ENCODE measurements at regions not wholly inside any gene's neighbourhood (a gene's known extent, or its start where the extent isn't known, plus 50 kb on each side); places are given as distances from the start of the nearest gene placed in this dataset.
"Not testable (repeated sequence)": the region's sequence is repeated elsewhere in the genome, so short reads cannot be mapped to it uniquely, and the experiment has no call there.

- Mint-ChIP-seq H3K27ac (ENCODE audit: unreplicated experiment) (peak overlapping the region; percentile 8), H3K27me3 (ENCODE audit: low read depth, unreplicated experiment) (no peaks in the 10 kb centered on the region), H3K4me1 (ENCODE audit: low read depth, unreplicated experiment) (peaks cover 22% of the 10 kb centered on the region), H3K9me3 (ENCODE audit: unreplicated experiment) (no peaks in the 10 kb centered on the region), H3K4me3 (ENCODE audit: unreplicated experiment) (no peak overlapping the region), H3K36me3 (ENCODE audit: low read depth, unreplicated experiment) (peaks cover 3% of the 10 kb centered on the region)
- Histone ChIP-seq H3K9me3 (ENCODE audit: insufficient read depth, low read depth, low read length) (no peaks in the 10 kb centered on the region), H3K4me3 (ENCODE audit: insufficient read depth, low read depth, low read length) (no peak overlapping the region), H3K4me2 (ENCODE audit: low read length) (peak overlapping the region; percentile 67), H3K4me1 (ENCODE audit: insufficient read depth, low read length) (peaks cover 12% of the 10 kb centered on the region), H3K9ac (ENCODE audit: low read length) (no peak overlapping the region), H2AFZ (ENCODE audit: low read depth, low read length) (no peak overlapping the region), H3K27me3 (ENCODE audit: insufficient read depth, low read length) (no peaks in the 10 kb centered on the region), H3K27ac (ENCODE audit: low read depth, low read length) (peak overlapping the region; percentile 41), H3K36me3 (ENCODE audit: insufficient read depth, low read length) (no peaks in the 10 kb centered on the region), H3K79me2 (ENCODE audit: insufficient read depth, low read length) (no peaks in the 10 kb centered on the region), H4K20me1 (ENCODE audit: insufficient read depth, low read length) (no peaks in the 10 kb centered on the region)
- DNase-seq (ENCODE audit: low read depth) (peak; percentile 89), FAIRE-seq (no peak)
- TF ChIP-seq EZH2 (IDR thresholded peaks at IDR 0.05; ENCODE audit: insufficient read depth, low read length) (no peak), CTCF (IDR thresholded peaks at IDR 0.05; ENCODE audit: insufficient read depth, low read depth, low read length) (no peak)
Observed at GRCh38 chr7:65798111-65799075, 74.5 kb upstream of the VKORC1L1 start.

GRCh38 chr7:65800191-65800590 lies 72.7 kb upstream of the VKORC1L1 start:
- not testable (repeated sequence) for H4K20me1 ChIP-seq (ENCODE audit: insufficient read depth, low read length); H3K36me3 ChIP-seq (ENCODE audit: insufficient read depth, low read length); H2AFZ ChIP-seq (ENCODE audit: low read depth, low read length); H3K27ac ChIP-seq (ENCODE audit: low read depth, low read length); H3K9ac ChIP-seq (ENCODE audit: low read length); DNase-seq (ENCODE audit: low read depth); H3K4me2 ChIP-seq (ENCODE audit: low read length); H3K27me3 ChIP-seq (ENCODE audit: insufficient read depth, low read length); H3K36me3 Mint-ChIP-seq (ENCODE audit: low read depth, unreplicated experiment); H3K79me2 ChIP-seq (ENCODE audit: insufficient read depth, low read length); H3K4me3 ChIP-seq (ENCODE audit: insufficient read depth, low read depth, low read length); H3K9me3 Mint-ChIP-seq (ENCODE audit: unreplicated experiment); H3K9me3 ChIP-seq (ENCODE audit: insufficient read depth, low read depth, low read length); H3K27ac Mint-ChIP-seq (ENCODE audit: unreplicated experiment); H3K4me3 Mint-ChIP-seq (ENCODE audit: unreplicated experiment); H3K27me3 Mint-ChIP-seq (ENCODE audit: low read depth, unreplicated experiment)
- peak; percentile 9 for FAIRE-seq
- H3K4me1 Mint-ChIP-seq (ENCODE audit: low read depth, unreplicated experiment), result peaks cover 14% of the 10 kb centered on the region
- peaks cover 12% of the 10 kb centered on the region for H3K4me1 ChIP-seq (ENCODE audit: insufficient read depth, low read length)

- H3K4me2 ChIP-seq (ENCODE audit: low read length), result no peak overlapping the region
- no peak for FAIRE-seq
Observed at GRCh38 chr7:65800890-65801341, 72.0 kb upstream of the VKORC1L1 start.

More at GRCh38 chr7:65800890-65801341, 72.0 kb upstream of the VKORC1L1 start:
- no peak overlapping the region for H2AFZ ChIP-seq (ENCODE audit: low read depth, low read length)
- H3K4me3 ChIP-seq (ENCODE audit: insufficient read depth, low read depth, low read length), result no peak overlapping the region
- H3K36me3 ChIP-seq (ENCODE audit: insufficient read depth, low read length), result no peaks in the 10 kb centered on the region
- no peaks in the 10 kb centered on the region for H3K9me3 ChIP-seq (ENCODE audit: insufficient read depth, low read depth, low read length)
- peaks cover 11% of the 10 kb centered on the region for H3K4me1 Mint-ChIP-seq (ENCODE audit: low read depth, unreplicated experiment)
- H3K9me3 Mint-ChIP-seq (ENCODE audit: unreplicated experiment), result no peaks in the 10 kb centered on the region
- DNase-seq (ENCODE audit: low read depth), result no peak
- no peak overlapping the region for H3K27ac ChIP-seq (ENCODE audit: low read depth, low read length)
- no peak for TF ChIP-seq EZH2 (IDR thresholded peaks at IDR 0.05; ENCODE audit: insufficient read depth, low read length)
- no peak for TF ChIP-seq CTCF (IDR thresholded peaks at IDR 0.05; ENCODE audit: insufficient read depth, low read depth, low read length)
- no peaks in the 10 kb centered on the region for H3K79me2 ChIP-seq (ENCODE audit: insufficient read depth, low read length)
- peaks cover 4% of the 10 kb centered on the region for H3K36me3 Mint-ChIP-seq (ENCODE audit: low read depth, unreplicated experiment)
- peaks cover 12% of the 10 kb centered on the region for H3K4me1 ChIP-seq (ENCODE audit: insufficient read depth, low read length)
- H4K20me1 ChIP-seq (ENCODE audit: insufficient read depth, low read length), result no peaks in the 10 kb centered on the region
- H3K27me3 ChIP-seq (ENCODE audit: insufficient read depth, low read length), result no peaks in the 10 kb centered on the region
- H3K9ac ChIP-seq (ENCODE audit: low read length), result no peak overlapping the region
- H3K4me3 Mint-ChIP-seq (ENCODE audit: unreplicated experiment), result no peak overlapping the region
- no peak overlapping the region for H3K27ac Mint-ChIP-seq (ENCODE audit: unreplicated experiment)
- no peaks in the 10 kb centered on the region for H3K27me3 Mint-ChIP-seq (ENCODE audit: low read depth, unreplicated experiment)
